ENCODE measurements at regions not wholly inside any gene's neighbourhood (a gene's known extent, or its start where the extent isn't known, plus 50 kb on each side); places are given as distances from the start of the nearest gene placed in this dataset.

DNA sequence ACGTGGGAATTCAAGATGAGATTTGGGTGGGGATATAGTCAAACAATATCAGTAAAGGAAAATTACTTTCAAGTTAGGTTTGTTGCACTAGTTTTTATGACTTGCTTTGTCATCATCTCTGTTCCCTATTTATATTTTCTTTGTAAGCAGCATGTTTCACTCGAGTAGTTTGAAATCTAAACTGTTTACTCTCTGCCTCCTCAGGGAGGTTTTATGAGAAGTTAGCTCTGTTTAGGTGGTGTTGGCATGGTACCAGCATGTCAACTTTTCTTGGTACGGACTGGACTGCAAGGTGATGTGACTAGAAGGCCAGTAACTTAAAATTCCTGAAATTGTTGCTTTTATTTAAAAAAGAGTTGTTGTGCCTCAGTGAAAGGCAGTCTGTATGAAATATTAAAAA is 59.2 kb upstream of the MTPN start:
- H3K9me3 ChIP-seq: no peaks in the 10 kb centered on the region
- DNase-seq (ENCODE audit: low spot score) (no peak), ATAC-seq (ENCODE audit: insufficient number of reproducible peaks, low FRiP score, low read depth) (no peak)
- no peaks in the 10 kb centered on the region for H3K4me1 ChIP-seq (ENCODE audit: control insufficient read depth in 1 of 2, low read depth in 2 of 2)
- H3K27ac ChIP-seq: no peak overlapping the region
- H3K27me3 ChIP-seq (replicated peaks; ENCODE audit: insufficient read depth): no peaks in the 10 kb centered on the region
- no peak overlapping the region for H3K4me3 ChIP-seq
- H3K36me3 ChIP-seq: no peaks in the 10 kb centered on the region
- no peak for TF ChIP-seq CTCF (IDR thresholded peaks at IDR 0.05)

- Histone ChIP-seq H3K27ac (no peak overlapping the region), H3K36me3 (no peaks in the 10 kb centered on the region), H3K9me3 (no peaks in the 10 kb centered on the region), H3K4me3 (no peak overlapping the region), H3K4me1 (ENCODE audit: control insufficient read depth in 1 of 2, low read depth in 2 of 2) (no peaks in the 10 kb centered on the region), H3K27me3 (replicated peaks; ENCODE audit: insufficient read depth) (no peaks in the 10 kb centered on the region)
- DNase-seq (ENCODE audit: low spot score) (no peak), ATAC-seq (ENCODE audit: insufficient number of reproducible peaks, low FRiP score, low read depth) (no peak)
- no peak for TF ChIP-seq CTCF (IDR thresholded peaks at IDR 0.05)
Measured at GRCh38 chr7:136034132-136034531, 57.0 kb upstream of the MTPN start.

- no peak for ATAC-seq (ENCODE audit: insufficient number of reproducible peaks, low FRiP score, low read depth)
- no peaks in the 10 kb centered on the region for H3K36me3 ChIP-seq
- H3K4me3 ChIP-seq: no peak overlapping the region
- TF ChIP-seq CTCF (IDR thresholded peaks at IDR 0.05): no peak
- no peak for DNase-seq (ENCODE audit: low spot score)
- H3K4me1 ChIP-seq (ENCODE audit: control insufficient read depth in 1 of 2, low read depth in 2 of 2): no peaks in the 10 kb centered on the region
- H3K27me3 ChIP-seq (replicated peaks; ENCODE audit: insufficient read depth): no peaks in the 10 kb centered on the region
- H3K9me3 ChIP-seq: no peaks in the 10 kb centered on the region
- no peak overlapping the region for H3K27ac ChIP-seq
Measured at GRCh38 chr7:136033413-136034031, 56.4 kb upstream of the MTPN start.

- no peak overlapping the region for H3K27ac ChIP-seq
- H3K36me3 ChIP-seq: no peaks in the 10 kb centered on the region
- no peaks in the 10 kb centered on the region for H3K4me1 ChIP-seq (ENCODE audit: control insufficient read depth in 1 of 2, low read depth in 2 of 2)
- no peaks in the 10 kb centered on the region for H3K9me3 ChIP-seq
- no peaks in the 10 kb centered on the region for H3K27me3 ChIP-seq (replicated peaks; ENCODE audit: insufficient read depth)
- TF ChIP-seq CTCF (IDR thresholded peaks at IDR 0.05): no peak
- ATAC-seq (ENCODE audit: insufficient number of reproducible peaks, low FRiP score, low read depth) (no peak), DNase-seq (ENCODE audit: low spot score) (no peak)
- no peak overlapping the region for H3K4me3 ChIP-seq
Measured at GRCh38 chr7:136030867-136031318, 53.7 kb upstream of the MTPN start.

DNA sequence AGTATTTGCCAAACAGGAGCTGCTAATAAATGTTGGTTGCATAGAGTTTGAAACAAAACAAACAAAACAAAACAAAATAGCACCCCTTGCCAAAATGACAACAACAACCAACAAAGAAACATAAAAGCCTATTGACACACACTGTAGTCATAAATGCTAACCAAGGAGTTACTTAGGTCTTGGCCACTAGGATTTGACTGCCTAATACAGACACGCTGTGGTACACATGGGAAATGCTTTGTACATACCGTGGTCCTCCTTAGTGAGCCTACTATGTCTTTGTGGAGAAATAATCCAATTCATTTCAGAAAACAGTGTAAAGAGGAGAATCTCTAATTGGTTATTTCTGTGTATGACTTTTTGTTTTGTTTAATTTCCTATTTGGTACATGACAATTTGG is 53.2 kb upstream of the MTPN start:
- H3K4me1 ChIP-seq (ENCODE audit: control insufficient read depth in 1 of 2, low read depth in 2 of 2): no peaks in the 10 kb centered on the region
- no peak for ATAC-seq (ENCODE audit: insufficient number of reproducible peaks, low FRiP score, low read depth)
- H3K27me3 ChIP-seq (replicated peaks; ENCODE audit: insufficient read depth): no peaks in the 10 kb centered on the region
- H3K9me3 ChIP-seq: no peaks in the 10 kb centered on the region
- H3K36me3 ChIP-seq: no peaks in the 10 kb centered on the region
- no peak for DNase-seq (ENCODE audit: low spot score)
- TF ChIP-seq CTCF (IDR thresholded peaks at IDR 0.05): no peak
- no peak overlapping the region for H3K27ac ChIP-seq
- H3K4me3 ChIP-seq: no peak overlapping the region
